Erythroblast (primary cell): ENCODE measurements at regions not wholly inside any gene's neighbourhood (a gene's known extent, or its start where the extent isn't known, plus 50 kb on each side); places are given as distances from the start of the nearest gene placed in this dataset.

Source experiments
- GATA1 ChIP-seq: IDR thresholded peaks from 2 replicates; pipeline ENCODE4 v1.6.1; 2011; ENCODE audit warnings: low read depth, mild to moderate bottlenecking, control low read depth, low read length, moderate library complexity
- POLR2A ChIP-seq: IDR thresholded peaks from 2 replicates; pipeline ENCODE4 v1.6.1; 2011; ENCODE audit warnings: mild to moderate bottlenecking, low read length

- TF ChIP-seq POLR2A (no peak), GATA1 (no peak)
These were observed 202.5 kb upstream of the GMDS start for GRCh38 chr6:2447931-2448330.
